Transverse colon (tissue), 4 donors: ENCODE measurements at regions not wholly inside any gene's neighbourhood (a gene's known extent, or its start where the extent isn't known, plus 50 kb on each side); places are given as distances from the start of the nearest gene placed in this dataset.

Source experiments
- DNase-seq: peaks from one replicate; pipeline ENCODE4 v3.0.0-alpha.2; 2019
- H3K27ac ChIP-seq, 4 donors: fragments of 200-600 bp; sonication (generic); 2 replicates each; pipeline ENCODE4 v1.5.1; 2016 to 2018; ENCODE audit warnings: inconsistent platforms in 4 of 4
- H3K27me3 ChIP-seq: fragments of 200-600 bp; sonication (generic); 2 replicates; pipeline ENCODE4 v1.5.1; 2017; ENCODE audit warnings: inconsistent platforms
- H3K36me3 ChIP-seq, 4 donors: fragments of 200-600 bp; sonication (generic); 2 replicates each; pipeline ENCODE4 v1.5.1; 2017 to 2019; ENCODE audit warnings: inconsistent platforms in 4 of 4
- H3K4me1 ChIP-seq, 4 donors: fragments of 200-600 bp; sonication (generic); 2 replicates each; pipeline ENCODE4 v1.5.1; 2017 to 2020; ENCODE audit warnings: inconsistent platforms in 4 of 4
- H3K4me3 ChIP-seq, 4 donors: fragments of 200-600 bp; sonication (generic); 1 replicate in 1 of 4; 2 replicates in 3 of 4; pipeline versions ENCODE4 v1.5.1 to v1.6.1; 2017 to 2019; ENCODE audit warnings: inconsistent platforms in 4 of 4
- H3K9me3 ChIP-seq, 2 donors: fragments of 200-600 bp; sonication (generic); 2 replicates each; pipeline ENCODE4 v1.5.1; 2017 to 2019; ENCODE audit warnings: inconsistent platforms in 2 of 2
- CTCF ChIP-seq, 5 experiments: fragments of 200-600 bp in 3 of 5; fragments of 450-650 bp in 2 of 5; sonication (generic) in 3 of 5; IDR thresholded peaks; 1 replicate in 2 of 5; 2 replicates in 3 of 5; pipeline ENCODE4 v1.5.1; 2016 to 2017; ENCODE audit warnings: antibody characterized with exemption in 5 of 5, inconsistent platforms in 3 of 5, mild to moderate bottlenecking in 2 of 5, moderate library complexity in 1 of 5
- EP300 ChIP-seq: sonication (generic); formaldehyde crosslinking; IDR thresholded peaks from one replicate; pipeline ENCODE4 v1.6.1; 2017; ENCODE audit warnings: antibody characterized with exemption, low read depth
- POLR2A ChIP-seq: fragments of 450-650 bp; IDR thresholded peaks from one replicate; pipeline ENCODE4 v1.6.1; 2016; ENCODE audit warnings: antibody characterized with exemption, mild to moderate bottlenecking, moderate library complexity
- POLR2AphosphoS5 ChIP-seq, 3 donors: sonication (generic); formaldehyde crosslinking; IDR thresholded peaks; one replicate each; pipeline ENCODE4 v1.6.1; 2016; ENCODE audit warnings: antibody characterized with exemption in 3 of 3
- WGBS, 2 donors: methylation state at CpG; one replicate each; pipeline ENCODE4 v1.1.5; 2018; ENCODE audit warnings: low coverage in 1 of 2; 5-methylcytosine and 5-hydroxymethylcytosine counted together
- in situ Hi-C, 4 donors: fragments of 200-750 bp; cut with MboI; loops; one replicate each; pipeline versions ENCODE4 v1.15.0 to v1.15.1; 2017; ENCODE audit warnings: low sequenced_read_pairs in 3 of 4, low pct_ligation_motif_present in 1 of 4, low pct_unique_long_range_greater_than_20kb in 1 of 4
- intact Hi-C: fragments of 100-400 bp; cut with DNase I; formaldehyde crosslinking; loops from one replicate; pipeline ENCODE4 v1.15.1; 2023; ENCODE audit warnings: low total_unique reads

DNA sequence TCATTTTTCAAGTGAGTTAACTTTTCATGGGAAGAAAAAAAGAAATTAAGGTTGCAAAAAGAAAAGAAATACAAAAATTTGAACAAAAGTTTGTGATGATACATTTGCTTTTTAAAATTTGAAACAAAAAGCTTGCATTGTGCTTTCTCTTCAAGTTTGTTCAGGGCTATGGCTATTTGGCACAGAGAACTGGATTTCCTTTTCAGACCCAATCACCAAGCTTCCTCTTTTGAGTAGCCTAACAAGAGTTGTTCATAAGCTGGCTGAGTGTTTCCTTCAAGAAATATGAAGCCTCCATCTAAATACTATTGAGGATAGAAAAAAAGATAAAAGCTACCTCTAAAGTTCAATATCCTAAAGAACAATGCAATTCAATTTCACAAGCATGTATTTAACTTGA is 787.8 kb downstream of the LIG4 start:
- no peak for DNase-seq
- Histone ChIP-seq H3K27me3 (no peaks in the 10 kb centered on the region), H3K36me3 (no peaks in the 10 kb centered on the region), H3K27ac (no peak overlapping the region), H3K4me1 (no peaks in the 10 kb centered on the region), H3K4me3 (no peak overlapping the region), H3K9me3 (no peaks in the 10 kb centered on the region)
- in situ Hi-C loops, result no loop called here
- intact Hi-C loops, result no loop called here
- TF ChIP-seq CTCF (IDR thresholded peaks at IDR 0.05) (no peak), POLR2AphosphoS5 (IDR thresholded peaks at IDR 0.05) (no peak)

GRCh38 chr13:107422421-107422820 is 792.9 kb downstream of the LIG4 start:
- no peak overlapping the region for H3K27ac ChIP-seq
- no peaks in the 10 kb centered on the region for H3K36me3 ChIP-seq
- WGBS, 2 donors, result 57 to 65% methylated on average over 1 to 2 of the region's 2 CpGs
- no peak for DNase-seq
- H3K9me3 ChIP-seq, result no peaks in the 10 kb centered on the region
- no peak overlapping the region for H3K4me3 ChIP-seq
- H3K4me1 ChIP-seq, result no peaks in the 10 kb centered on the region
- intact Hi-C loops, result no loop called here
- in situ Hi-C loops, result no loop called here
- H3K27me3 ChIP-seq, result no peaks in the 10 kb centered on the region
- TF ChIP-seq CTCF (IDR thresholded peaks at IDR 0.05) (no peak), POLR2A (no peak), POLR2AphosphoS5 (IDR thresholded peaks at IDR 0.05) (no peak), EP300 (no peak)

- no peak for DNase-seq
- H3K36me3 ChIP-seq, result no peaks in the 10 kb centered on the region
- intact Hi-C loops, result no loop called here
- H3K4me3 ChIP-seq, result no peak overlapping the region
- in situ Hi-C loops, result no loop called here
- 63 to 67% methylated on average over 1 of the region's 1 CpG for WGBS, 2 donors
- H3K27ac ChIP-seq, result no peak overlapping the region
- TF ChIP-seq EP300 (no peak), CTCF (IDR thresholded peaks at IDR 0.05) (no peak), POLR2A (no peak), POLR2AphosphoS5 (IDR thresholded peaks at IDR 0.05) (no peak)
- H3K4me1 ChIP-seq, result no peaks in the 10 kb centered on the region
- H3K27me3 ChIP-seq, result no peaks in the 10 kb centered on the region
- H3K9me3 ChIP-seq, result no peaks in the 10 kb centered on the region
These were observed 793.4 kb downstream of the LIG4 start for GRCh38 chr13:107421951-107422350.

GRCh38 chr13:107421028-107421427 is 794.3 kb downstream of the LIG4 start:
- no peaks in the 10 kb centered on the region for H3K4me1 ChIP-seq
- no peak overlapping the region for H3K27ac ChIP-seq
- H3K27me3 ChIP-seq, result no peaks in the 10 kb centered on the region
- H3K4me3 ChIP-seq, result no peak overlapping the region
- TF ChIP-seq EP300 (no peak), POLR2A (no peak), POLR2AphosphoS5 (IDR thresholded peaks at IDR 0.05) (no peak), CTCF (IDR thresholded peaks at IDR 0.05) (no peak)
- intact Hi-C loops, result no loop called here
- 26 to 41% methylated on average over 2 of the region's 2 CpGs for WGBS, 2 donors
- H3K36me3 ChIP-seq, result no peaks in the 10 kb centered on the region
- in situ Hi-C loops, result no loop called here
- no peak for DNase-seq
- no peaks in the 10 kb centered on the region for H3K9me3 ChIP-seq
